ENCODE measurements at regions not wholly inside any gene's neighbourhood (a gene's known extent, or its start where the extent isn't known, plus 50 kb on each side); places are given as distances from the start of the nearest gene placed in this dataset.
A peak's percentile ranks its signal among the peaks of the same experiment; 100 is the strongest.

DNA sequence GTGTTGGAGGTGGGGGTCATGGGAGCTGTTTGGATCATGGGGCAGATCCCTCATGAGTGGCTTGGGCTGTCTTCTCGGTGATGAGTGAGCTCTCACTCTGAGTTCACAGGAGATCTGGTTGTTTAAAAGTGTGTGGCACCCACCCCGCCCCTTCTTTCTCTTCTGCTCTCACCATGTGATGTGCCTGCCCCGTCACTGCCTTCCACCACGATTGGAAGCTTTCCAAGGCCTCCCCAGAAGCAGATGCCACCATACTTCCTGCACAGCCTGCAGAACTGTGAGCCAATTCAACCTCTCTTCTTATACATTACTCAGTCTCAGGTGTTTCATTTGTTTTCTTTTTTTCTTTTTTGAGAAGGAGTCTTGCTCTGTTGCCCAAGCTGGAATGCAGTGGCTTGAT, 170.0 kb downstream of the PTPN20 start:
- ATAC-seq, result peak; percentile 7
- no peak overlapping the region for H3K4me3 Mint-ChIP-seq
- intact Hi-C loops (cut with micrococcal nuclease), result no loop called here
- TF ChIP-seq, protein P1, sequence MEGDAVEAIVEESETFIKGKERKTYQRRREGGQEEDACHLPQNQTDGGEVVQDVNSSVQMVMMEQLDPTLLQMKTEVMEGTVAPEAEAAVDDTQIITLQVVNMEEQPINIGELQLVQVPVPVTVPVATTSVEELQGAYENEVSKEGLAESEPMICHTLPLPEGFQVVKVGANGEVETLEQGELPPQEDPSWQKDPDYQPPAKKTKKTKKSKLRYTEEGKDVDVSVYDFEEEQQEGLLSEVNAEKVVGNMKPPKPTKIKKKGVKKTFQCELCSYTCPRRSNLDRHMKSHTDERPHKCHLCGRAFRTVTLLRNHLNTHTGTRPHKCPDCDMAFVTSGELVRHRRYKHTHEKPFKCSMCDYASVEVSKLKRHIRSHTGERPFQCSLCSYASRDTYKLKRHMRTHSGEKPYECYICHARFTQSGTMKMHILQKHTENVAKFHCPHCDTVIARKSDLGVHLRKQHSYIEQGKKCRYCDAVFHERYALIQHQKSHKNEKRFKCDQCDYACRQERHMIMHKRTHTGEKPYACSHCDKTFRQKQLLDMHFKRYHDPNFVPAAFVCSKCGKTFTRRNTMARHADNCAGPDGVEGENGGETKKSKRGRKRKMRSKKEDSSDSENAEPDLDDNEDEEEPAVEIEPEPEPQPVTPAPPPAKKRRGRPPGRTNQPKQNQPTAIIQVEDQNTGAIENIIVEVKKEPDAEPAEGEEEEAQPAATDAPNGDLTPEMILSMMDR (IDR thresholded peaks at IDR 0.05), result no peak
- ChIA-PET CTCF (interaction anchor here (0.6 to 1.8 kb wide), 6 partner anchors 32 to 230 kb away, joined by 3 to 7 read pairs (median 4); no protein-coding TSS in a partner anchor), POLR2A (interaction anchor here (1.1 kb wide), 1 partner anchor 15 kb away, joined by 5 read pairs; no protein-coding TSS in a partner anchor)
- DNase-seq, result peak; percentile 47
- peaks cover 48% of the 10 kb centered on the region for H3K4me1 Mint-ChIP-seq (ENCODE audit: low read depth)
- H3K27ac Mint-ChIP-seq, result peak overlapping the region; percentile 32
- no peaks in the 10 kb centered on the region for H3K27me3 Mint-ChIP-seq
- H3K36me3 Mint-ChIP-seq (ENCODE audit: low read depth), result no peaks in the 10 kb centered on the region
- no peaks in the 10 kb centered on the region for H3K9me3 Mint-ChIP-seq

DNA sequence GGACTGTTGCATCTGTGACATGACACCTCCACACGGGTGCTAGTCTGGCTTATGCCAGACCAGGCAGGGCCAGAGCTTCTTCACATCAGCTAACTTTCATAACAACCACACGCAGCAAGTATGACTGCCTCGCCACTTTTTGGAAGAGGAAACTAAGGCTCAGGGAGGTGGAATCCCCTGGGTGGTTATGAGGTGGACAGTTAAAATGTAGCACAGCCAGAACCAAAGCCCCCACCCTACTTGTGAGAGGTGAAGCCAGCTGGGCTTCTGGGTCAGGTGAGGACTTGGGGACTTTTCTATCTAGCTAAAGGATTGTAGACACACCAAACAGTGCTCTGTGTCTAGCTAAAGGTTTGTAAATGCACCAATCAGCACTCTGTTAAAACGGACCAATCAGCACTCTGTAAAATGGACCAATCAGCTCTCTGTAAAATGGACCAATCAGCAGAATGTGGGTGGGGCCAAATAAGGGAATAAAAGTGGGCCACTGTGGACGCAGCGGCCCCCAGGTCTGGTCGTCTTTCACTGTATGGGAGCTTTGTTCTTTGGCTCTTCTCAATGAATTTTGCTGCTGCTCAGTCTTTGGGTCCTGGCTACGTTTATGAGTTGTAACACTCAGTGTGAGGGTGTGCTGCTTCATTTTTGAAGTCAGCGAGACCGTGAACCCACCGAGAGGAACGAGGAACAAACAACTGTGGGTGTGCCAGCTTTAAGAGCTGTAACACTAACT, 171.0 kb downstream of the PTPN20 start:
- Mint-ChIP-seq H3K27me3 (no peaks in the 10 kb centered on the region), H3K9me3 (no peaks in the 10 kb centered on the region), H3K4me1 (ENCODE audit: low read depth) (peaks cover 39% of the 10 kb centered on the region), H3K4me3 (no peak overlapping the region), H3K36me3 (ENCODE audit: low read depth) (no peaks in the 10 kb centered on the region), H3K27ac (no peak overlapping the region)
- DNase-seq, result no peak
- peak; percentile 12 for ATAC-seq
- CTCF ChIA-PET, result interaction anchor here (1.4 to 1.8 kb wide), 5 partner anchors 33 to 229 kb away, joined by 3 to 7 read pairs (median 4); no protein-coding TSS in a partner anchor
- intact Hi-C loops (cut with micrococcal nuclease), result no loop called here
- TF ChIP-seq, protein P1 (IDR thresholded peaks at IDR 0.05), result no peak
- POLR2A ChIA-PET, result no interaction called here

DNA sequence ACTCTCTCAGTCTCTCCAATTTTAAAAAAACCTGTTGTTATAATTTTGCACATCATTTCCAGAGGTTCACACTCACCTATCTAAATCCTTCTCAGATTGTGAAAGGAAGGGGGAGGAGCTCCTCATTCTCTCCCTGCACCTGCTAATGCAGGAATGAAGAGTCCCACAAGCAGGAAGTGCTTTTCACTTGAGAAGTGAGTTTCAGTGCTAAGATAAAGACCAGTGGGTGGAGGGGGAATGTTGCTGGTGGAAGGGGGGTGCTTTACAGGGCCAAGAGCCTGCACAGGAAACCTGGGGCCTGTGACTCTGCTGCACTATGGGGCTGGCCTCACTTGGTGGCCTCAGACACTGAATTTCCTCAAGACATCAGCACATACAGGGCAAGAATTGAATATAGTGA, 176.4 kb downstream of the PTPN20 start:
- Mint-ChIP-seq H3K27ac (peak overlapping the region; percentile 57), H3K4me3 (no peak overlapping the region), H3K9me3 (no peaks in the 10 kb centered on the region), H3K36me3 (ENCODE audit: low read depth) (no peaks in the 10 kb centered on the region), H3K4me1 (ENCODE audit: low read depth) (peaks cover 13% of the 10 kb centered on the region), H3K27me3 (no peaks in the 10 kb centered on the region)
- TF ChIP-seq, protein P1 (IDR thresholded peaks at IDR 0.05), result no peak
- DNase-seq, result no peak
- ChIA-PET POLR2A (interaction anchor here (1.5 kb wide), 1 partner anchor 78 kb away, joined by 4 read pairs; no protein-coding TSS in a partner anchor), CTCF (interaction anchor here (2.1 kb wide), 1 partner anchor 39 kb away, joined by 6 read pairs; no protein-coding TSS in a partner anchor)
- intact Hi-C loops (cut with micrococcal nuclease), result no loop called here
- peak; percentile 56 for ATAC-seq

DNA sequence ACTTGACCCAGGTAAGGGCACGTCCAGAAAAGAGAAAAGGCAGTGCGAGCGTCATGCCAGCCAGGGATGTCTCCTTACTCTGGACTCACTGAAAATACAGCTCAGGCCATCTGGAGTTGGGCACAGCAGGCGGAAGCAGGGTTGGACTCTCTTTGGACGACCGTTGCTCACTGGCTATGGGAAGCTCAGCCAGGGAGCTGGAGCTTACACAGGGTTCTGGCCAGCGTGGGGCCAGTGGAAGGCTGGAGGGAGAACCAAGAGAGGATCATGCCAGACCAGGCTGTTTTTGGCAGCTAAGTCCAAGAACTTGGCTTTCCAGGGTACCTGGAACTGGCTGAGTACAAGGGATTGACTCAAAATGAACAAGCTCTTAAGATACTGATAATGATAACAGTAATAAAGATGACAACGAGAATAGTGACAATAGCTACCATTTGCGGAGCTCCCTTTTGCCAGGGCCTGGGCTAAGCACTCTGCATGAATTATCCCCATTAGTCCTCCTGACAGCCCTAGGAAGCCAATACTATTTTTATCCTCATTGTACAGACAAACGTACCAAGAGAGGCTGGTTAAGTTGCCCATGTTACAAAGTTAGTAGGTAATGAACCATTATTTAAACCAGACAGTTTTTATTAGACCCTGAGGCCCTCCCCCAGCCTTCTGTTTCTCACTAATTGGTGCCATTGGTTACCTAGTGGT, 177.6 kb downstream of the PTPN20 start:
- Mint-ChIP-seq H3K36me3 (ENCODE audit: low read depth) (no peaks in the 10 kb centered on the region), H3K4me3 (no peak overlapping the region), H3K27ac (no peak overlapping the region), H3K9me3 (no peaks in the 10 kb centered on the region), H3K4me1 (ENCODE audit: low read depth) (peaks cover 13% of the 10 kb centered on the region), H3K27me3 (no peaks in the 10 kb centered on the region)
- CTCF ChIA-PET, result interaction anchor here (1.0 to 1.4 kb wide), 2 partner anchors 44 to 252 kb away, joined by 3 read pairs; no protein-coding TSS in a partner anchor
- no peak for ATAC-seq
- intact Hi-C loops (cut with micrococcal nuclease), result no loop called here
- TF ChIP-seq, protein P1 (IDR thresholded peaks at IDR 0.05), result no peak
- POLR2A ChIA-PET, result interaction anchor here (1.5 kb wide), 1 partner anchor 77 kb away, joined by 4 read pairs; no protein-coding TSS in a partner anchor
- no peak for DNase-seq

DNA sequence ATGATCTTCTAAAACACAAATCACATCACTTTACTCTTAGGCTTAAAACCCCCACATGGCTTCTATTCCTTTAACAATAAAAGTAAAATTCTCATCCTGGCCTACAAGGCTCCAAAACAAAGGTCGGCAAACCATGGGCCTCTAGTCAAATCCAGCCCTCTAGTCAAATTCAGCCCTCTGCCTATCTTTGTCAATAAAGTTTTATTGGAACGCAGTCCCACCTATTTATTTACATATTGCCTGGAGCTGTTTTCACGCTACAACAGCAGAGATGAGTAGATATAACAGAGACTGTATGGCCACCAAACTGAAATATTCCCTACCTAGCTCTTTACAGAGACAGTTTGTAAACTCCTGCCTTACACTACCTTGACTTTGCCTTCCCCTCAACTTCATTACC, 178.8 kb downstream of the PTPN20 start:
- no peak for DNase-seq
- H3K4me3 Mint-ChIP-seq, result no peak overlapping the region
- CTCF ChIA-PET, result no interaction called here
- H3K27me3 Mint-ChIP-seq, result no peaks in the 10 kb centered on the region
- POLR2A ChIA-PET, result no interaction called here
- ATAC-seq, result no peak
- intact Hi-C loops (cut with micrococcal nuclease), result no loop called here
- H3K4me1 Mint-ChIP-seq (ENCODE audit: low read depth), result peaks cover 13% of the 10 kb centered on the region
- TF ChIP-seq, protein P1 (IDR thresholded peaks at IDR 0.05), result no peak
- no peaks in the 10 kb centered on the region for H3K36me3 Mint-ChIP-seq (ENCODE audit: low read depth)
- no peaks in the 10 kb centered on the region for H3K9me3 Mint-ChIP-seq
- no peak overlapping the region for H3K27ac Mint-ChIP-seq

All from activated CD8-positive, alpha-beta T cell treated with anti-CD3 and anti-CD28 coated beads for 36 hours (primary cell).